Stimulated activated CD8-positive, alpha-beta memory T cell treated with anti-CD3 and anti-CD28 coated beads, Interleukin-12 subunit alpha, Interleukin-12 subunit beta, amount 100 ng/mL, for 1 hour (primary cell): ENCODE measurements at regions not wholly inside any gene's neighbourhood (a gene's known extent, or its start where the extent isn't known, plus 50 kb on each side); places are given as distances from the start of the nearest gene placed in this dataset.

Experiments used
- DNase-seq: peaks from one replicate; pipeline ENCODE4 v3.0.0-alpha.2; 2020; ENCODE audit warnings: low read depth

GRCh38 chr12:46470036-46470627 lies 97.6 kb upstream of the SLC38A2 start:
- DNase-seq, result no peak

- no peak for DNase-seq
Observed at GRCh38 chr12:46468813-46469212, 96.2 kb upstream of the SLC38A2 start.

- DNase-seq, result no peak
Observed at GRCh38 chr12:46468160-46468559, 95.6 kb upstream of the SLC38A2 start.

GRCh38 chr12:46465307-46465706 lies 92.7 kb upstream of the SLC38A2 start:
- no peak for DNase-seq

GRCh38 chr12:46464863-46465262 lies 92.3 kb upstream of the SLC38A2 start:
- no peak for DNase-seq

- no peak for DNase-seq
Observed at GRCh38 chr12:46462641-46463355, 90.2 kb upstream of the SLC38A2 start.

- DNase-seq, result no peak
Observed at GRCh38 chr12:46461907-46462640, 89.5 kb upstream of the SLC38A2 start.

GRCh38 chr12:46461459-46461858 lies 88.9 kb upstream of the SLC38A2 start:
- no peak for DNase-seq

- no peak for DNase-seq
Observed at GRCh38 chr12:46460682-46461210, 88.2 kb upstream of the SLC38A2 start.

GRCh38 chr12:46459861-46460545 lies 87.4 kb upstream of the SLC38A2 start:
- no peak for DNase-seq

- DNase-seq, result no peak
Observed at GRCh38 chr12:46459111-46459510, 86.5 kb upstream of the SLC38A2 start.

- DNase-seq, result no peak
Observed at GRCh38 chr12:46458500-46459102, 86.0 kb upstream of the SLC38A2 start.

- no peak for DNase-seq
Observed at GRCh38 chr12:46457958-46458357, 85.4 kb upstream of the SLC38A2 start.

GRCh38 chr12:46456356-46457334 lies 84.1 kb upstream of the SLC38A2 start:
- no peak for DNase-seq

- DNase-seq, result no peak
Observed at GRCh38 chr12:46455648-46456352, 83.2 kb upstream of the SLC38A2 start.

- DNase-seq, result no peak
Observed at GRCh38 chr12:46454981-46455380, 82.4 kb upstream of the SLC38A2 start.

- DNase-seq, result no peak
Observed at GRCh38 chr12:46453428-46453827, 80.9 kb upstream of the SLC38A2 start.

- no peak for DNase-seq
Observed at GRCh38 chr12:46452776-46453175, 80.2 kb upstream of the SLC38A2 start.

GRCh38 chr12:46452061-46452615 lies 79.6 kb upstream of the SLC38A2 start:
- no peak for DNase-seq
